ENCODE measurements at regions not wholly inside any gene's neighbourhood (a gene's known extent, or its start where the extent isn't known, plus 50 kb on each side); places are given as distances from the start of the nearest gene placed in this dataset.
A peak's percentile ranks its signal among the peaks of the same experiment; 100 is the strongest.

DNA sequence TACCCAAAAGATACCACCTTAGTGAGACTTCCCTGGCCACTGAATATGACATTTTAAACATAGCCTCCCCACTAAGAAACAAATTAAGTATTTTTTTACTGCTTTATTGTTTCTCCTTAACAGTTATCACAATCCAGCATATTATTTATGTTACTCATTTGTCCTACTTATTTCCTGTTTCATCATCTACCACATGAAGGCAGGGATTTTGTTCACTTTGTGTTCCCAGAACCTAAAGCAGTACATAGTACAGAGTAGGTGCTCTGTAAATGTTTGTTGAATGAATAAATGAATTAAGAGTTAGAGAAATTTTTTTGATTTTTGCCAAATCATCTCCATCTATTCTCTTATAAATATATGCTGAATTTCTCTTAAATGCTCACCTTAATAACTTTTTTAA is 318.4 kb upstream of the GIMD1 start:
- Histone ChIP-seq H3K9me3 (ENCODE audit: low read depth, low read length) (no peaks in the 10 kb centered on the region), H3K27ac (no peak overlapping the region), H3K36me3 (ENCODE audit: insufficient read depth, low read length) (no peaks in the 10 kb centered on the region), H3K4me3 (no peak overlapping the region), H3K9ac (ENCODE audit: insufficient read length) (no peak overlapping the region)
- DNase-seq (ENCODE audit: low read depth, low spot score) = no peak
- no peak for TF ChIP-seq EZH2 (IDR thresholded peaks at IDR 0.05)
- TF ChIP-seq FOXP2 (optimal IDR thresholded peaks at IDR 0.05; ENCODE audit: control extremely low read depth, extremely low read length, insufficient read depth) = no peak
- TF ChIP-seq POLR2AphosphoS5 (IDR thresholded peaks at IDR 0.05; ENCODE audit: borderline replicate concordance, low read depth, low read length) = no peak

DNA sequence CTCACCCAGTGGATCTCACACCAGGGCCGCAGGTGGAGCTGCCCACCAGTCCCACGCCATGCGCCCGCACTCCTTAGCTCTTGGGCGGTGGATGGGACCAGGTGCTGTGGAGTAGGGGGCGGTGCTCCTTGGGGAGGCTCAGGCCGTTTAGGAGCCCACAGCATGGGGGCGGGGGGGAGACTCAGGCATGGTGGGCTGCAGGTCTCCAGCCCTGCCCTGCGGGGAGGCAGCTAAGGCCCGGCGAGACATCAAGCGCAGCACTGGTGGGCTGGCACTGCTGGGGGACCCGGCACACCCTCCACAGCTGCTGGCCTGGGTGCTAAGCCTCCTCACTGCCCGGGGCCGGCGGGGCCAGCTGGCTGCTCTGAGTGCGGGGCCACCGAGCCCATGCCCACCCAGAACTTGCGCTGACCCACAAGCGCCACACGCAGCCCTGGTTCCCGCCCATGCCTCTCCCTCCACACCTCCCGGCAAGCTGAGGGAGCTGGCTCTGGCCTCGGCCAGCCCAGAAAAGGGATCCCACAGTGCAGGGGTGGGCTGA is 312.9 kb upstream of the GIMD1 start:
- H3K9me3 ChIP-seq (ENCODE audit: low read depth, low read length) = no peaks in the 10 kb centered on the region
- H3K36me3 ChIP-seq (ENCODE audit: insufficient read depth, low read length) = no peaks in the 10 kb centered on the region
- no peak for DNase-seq (ENCODE audit: low read depth, low spot score)
- no peak overlapping the region for H3K9ac ChIP-seq (ENCODE audit: insufficient read length)
- no peak overlapping the region for H3K27ac ChIP-seq
- TF ChIP-seq FOXP2 (optimal IDR thresholded peaks at IDR 0.05; ENCODE audit: control extremely low read depth, extremely low read length, insufficient read depth) (no peak), EZH2 (IDR thresholded peaks at IDR 0.05) (no peak), POLR2AphosphoS5 (IDR thresholded peaks at IDR 0.05; ENCODE audit: borderline replicate concordance, low read depth, low read length) (no peak)
- H3K4me3 ChIP-seq = no peak overlapping the region

DNA sequence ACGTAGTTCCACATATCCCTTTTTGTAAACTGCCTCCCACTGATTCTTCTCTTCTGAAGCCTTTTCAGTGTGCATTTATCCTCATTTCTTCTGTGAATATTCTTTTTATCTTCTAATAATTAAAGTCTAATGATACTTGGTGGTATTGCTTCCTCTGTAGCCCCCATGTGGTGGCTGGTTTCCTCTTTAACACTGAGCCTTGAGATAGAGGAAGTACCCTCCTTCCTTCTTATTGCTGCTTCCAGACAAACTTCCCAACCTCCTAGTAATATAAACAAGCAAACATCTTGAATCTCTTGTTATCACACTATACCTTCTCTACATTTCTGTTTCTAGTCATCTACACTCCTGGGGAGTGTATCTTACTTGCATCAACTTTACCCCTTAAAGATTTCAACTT is 310.5 kb upstream of the GIMD1 start:
- TF ChIP-seq EZH2 (IDR thresholded peaks at IDR 0.05) = no peak
- TF ChIP-seq FOXP2 (optimal IDR thresholded peaks at IDR 0.05; ENCODE audit: control extremely low read depth, extremely low read length, insufficient read depth) = no peak
- no peak for TF ChIP-seq POLR2AphosphoS5 (IDR thresholded peaks at IDR 0.05; ENCODE audit: borderline replicate concordance, low read depth, low read length)
- no peaks in the 10 kb centered on the region for H3K36me3 ChIP-seq (ENCODE audit: insufficient read depth, low read length)
- no peaks in the 10 kb centered on the region for H3K9me3 ChIP-seq (ENCODE audit: low read depth, low read length)
- H3K9ac ChIP-seq (ENCODE audit: insufficient read length) = no peak overlapping the region
- H3K4me3 ChIP-seq = no peak overlapping the region
- DNase-seq (ENCODE audit: low read depth, low spot score) = no peak
- H3K27ac ChIP-seq = no peak overlapping the region

DNA sequence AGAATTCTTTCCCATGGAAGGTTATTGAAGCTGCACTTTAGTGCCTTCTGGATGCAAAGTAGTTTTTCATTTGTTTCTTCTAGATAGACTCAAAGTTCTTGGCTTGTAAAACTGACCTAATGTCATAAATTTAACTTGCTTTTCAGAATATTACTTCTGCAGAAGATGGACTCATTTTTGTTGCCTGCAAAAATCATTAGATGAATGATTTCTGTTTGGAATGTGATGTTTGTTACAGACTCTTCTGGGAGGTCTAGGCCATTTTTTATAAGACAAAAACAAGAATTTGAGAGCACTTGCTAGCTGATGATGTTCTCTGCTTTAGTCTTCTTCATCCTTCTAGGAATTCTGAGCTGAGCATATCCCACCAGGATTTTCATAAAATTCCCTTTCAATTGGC is 308.6 kb upstream of the GIMD1 start:
- no peak overlapping the region for H3K4me3 ChIP-seq
- DNase-seq (ENCODE audit: low read depth, low spot score) = no peak
- H3K9ac ChIP-seq (ENCODE audit: insufficient read length) = no peak overlapping the region
- TF ChIP-seq FOXP2 (optimal IDR thresholded peaks at IDR 0.05; ENCODE audit: control extremely low read depth, extremely low read length, insufficient read depth) (no peak), EZH2 (IDR thresholded peaks at IDR 0.05) (no peak), POLR2AphosphoS5 (IDR thresholded peaks at IDR 0.05; ENCODE audit: borderline replicate concordance, low read depth, low read length) (no peak)
- no peaks in the 10 kb centered on the region for H3K9me3 ChIP-seq (ENCODE audit: low read depth, low read length)
- H3K27ac ChIP-seq = no peak overlapping the region
- no peaks in the 10 kb centered on the region for H3K36me3 ChIP-seq (ENCODE audit: insufficient read depth, low read length)

DNA sequence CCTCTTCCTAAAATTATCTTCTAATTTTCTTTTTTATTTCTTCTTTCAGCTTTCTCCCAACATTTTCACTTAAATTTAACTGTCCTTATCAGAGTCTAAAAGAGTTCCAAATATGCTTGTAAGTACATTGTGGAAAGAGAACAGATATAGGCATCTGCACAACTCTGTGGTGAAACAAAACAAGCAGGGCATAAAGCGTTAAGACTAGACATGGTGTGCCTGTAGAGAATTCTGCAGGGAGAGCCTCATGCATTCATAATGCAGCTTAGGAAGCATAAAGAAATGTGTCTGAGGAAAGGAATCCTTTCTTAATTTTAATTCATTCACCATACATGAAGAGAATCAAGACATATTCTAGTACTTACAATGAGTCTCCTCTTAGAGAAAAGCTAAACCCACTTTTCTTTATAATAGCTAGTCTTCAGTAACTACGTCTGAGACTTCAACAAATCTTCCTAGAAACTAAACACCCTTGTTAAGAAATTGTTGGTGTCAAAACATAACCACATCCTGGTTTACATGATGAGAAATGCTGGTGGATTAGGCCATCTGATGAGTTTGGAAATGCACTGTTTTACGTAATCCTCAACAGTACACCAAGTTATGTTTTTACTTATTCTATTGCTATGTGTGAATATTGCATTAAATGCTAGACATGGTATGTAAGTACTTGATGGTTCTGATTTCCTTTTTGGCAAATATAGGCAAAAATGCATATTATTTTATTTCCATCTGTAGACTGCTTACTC is 307.8 kb upstream of the GIMD1 start:
- Histone ChIP-seq H3K9ac (ENCODE audit: insufficient read length) (no peak overlapping the region), H3K4me3 (no peak overlapping the region), H3K36me3 (ENCODE audit: insufficient read depth, low read length) (no peaks in the 10 kb centered on the region), H3K27ac (no peak overlapping the region), H3K9me3 (ENCODE audit: low read depth, low read length) (no peaks in the 10 kb centered on the region)
- no peak for DNase-seq (ENCODE audit: low read depth, low spot score)
- no peak for TF ChIP-seq FOXP2 (optimal IDR thresholded peaks at IDR 0.05; ENCODE audit: control extremely low read depth, extremely low read length, insufficient read depth)
- no peak for TF ChIP-seq EZH2 (IDR thresholded peaks at IDR 0.05)
- TF ChIP-seq POLR2AphosphoS5 (IDR thresholded peaks at IDR 0.05; ENCODE audit: borderline replicate concordance, low read depth, low read length) = no peak

DNA sequence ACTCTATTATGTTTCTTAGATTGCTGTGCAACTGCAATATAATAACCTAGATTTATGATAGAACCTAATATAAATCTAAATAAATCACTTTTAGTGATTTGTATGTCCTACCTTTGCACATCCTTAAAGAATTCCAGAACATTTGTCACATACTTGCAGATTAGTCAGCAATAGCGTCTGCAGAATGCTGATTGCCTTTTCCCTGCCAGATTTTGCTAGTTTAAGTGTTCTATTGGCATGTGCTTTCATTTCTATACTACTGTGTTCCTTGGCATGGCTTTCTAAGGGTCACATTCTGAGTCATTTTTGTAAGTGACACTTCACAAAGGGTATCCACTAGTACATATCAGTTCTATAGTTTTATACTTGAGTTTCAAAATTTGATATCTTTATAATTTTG is 303.1 kb upstream of the GIMD1 start:
- TF ChIP-seq POLR2AphosphoS5 (IDR thresholded peaks at IDR 0.05; ENCODE audit: borderline replicate concordance, low read depth, low read length) = no peak
- no peak for TF ChIP-seq EZH2 (IDR thresholded peaks at IDR 0.05)
- TF ChIP-seq FOXP2 (optimal IDR thresholded peaks at IDR 0.05; ENCODE audit: control extremely low read depth, extremely low read length, insufficient read depth) = no peak
- no peak for DNase-seq (ENCODE audit: low read depth, low spot score)
- Histone ChIP-seq H3K27ac (no peak overlapping the region), H3K9ac (ENCODE audit: insufficient read length) (no peak overlapping the region), H3K4me3 (no peak overlapping the region), H3K9me3 (ENCODE audit: low read depth, low read length) (no peaks in the 10 kb centered on the region), H3K36me3 (ENCODE audit: insufficient read depth, low read length) (no peaks in the 10 kb centered on the region)

DNA sequence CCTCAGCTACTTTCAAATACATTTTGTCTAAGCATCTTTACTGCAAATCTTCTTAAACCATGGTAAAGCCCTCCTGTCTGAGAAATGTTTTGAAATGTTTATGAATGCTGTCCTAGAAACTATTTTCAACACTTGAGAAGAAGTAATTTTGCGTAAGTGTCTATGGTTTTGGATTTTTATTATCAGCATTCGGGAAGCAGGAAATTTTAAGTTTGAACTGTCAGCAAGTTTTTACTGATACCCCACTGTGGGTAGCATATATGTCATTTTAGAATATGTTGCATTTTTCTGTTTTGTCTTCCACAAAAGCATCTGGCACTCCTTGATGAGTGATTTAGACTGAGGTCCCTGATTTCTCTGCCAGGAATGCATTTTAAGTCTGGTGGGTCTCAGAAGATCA is 302.4 kb upstream of the GIMD1 start:
- 0 out of 2 replicates have a peak overlapping the region, but pooled peaks have one; percentile 22 for H3K4me3 ChIP-seq
- no peaks in the 10 kb centered on the region for H3K36me3 ChIP-seq (ENCODE audit: insufficient read depth, low read length)
- no peak overlapping the region for H3K9ac ChIP-seq (ENCODE audit: insufficient read length)
- H3K27ac ChIP-seq = peak overlapping the region; percentile 29; the same call in 1 of the 2 replicates
- no peaks in the 10 kb centered on the region for H3K9me3 ChIP-seq (ENCODE audit: low read depth, low read length)
- no peak for DNase-seq (ENCODE audit: low read depth, low spot score)
- TF ChIP-seq POLR2AphosphoS5 (IDR thresholded peaks at IDR 0.05; ENCODE audit: borderline replicate concordance, low read depth, low read length) (no peak), EZH2 (IDR thresholded peaks at IDR 0.05) (no peak), FOXP2 (optimal IDR thresholded peaks at IDR 0.05; ENCODE audit: control extremely low read depth, extremely low read length, insufficient read depth) (no peak)

DNA sequence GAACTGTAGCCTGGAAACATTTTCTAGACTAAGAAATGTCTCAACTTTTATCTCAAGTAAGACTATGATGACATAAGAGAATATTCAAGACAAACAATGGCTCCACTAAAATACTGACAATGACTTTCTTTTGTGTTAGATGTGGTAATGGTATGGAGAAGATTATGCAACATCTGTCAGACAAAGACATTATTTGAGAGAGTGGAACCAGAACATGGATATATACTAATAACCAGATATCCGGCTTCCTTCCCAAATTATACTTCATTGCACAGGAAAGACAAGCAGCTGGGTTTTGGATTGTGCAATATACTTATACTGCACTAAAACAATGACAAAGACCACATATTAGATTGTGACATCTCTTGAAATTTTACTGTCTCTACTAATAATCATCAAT is 290.8 kb upstream of the GIMD1 start:
- no peak overlapping the region for H3K27ac ChIP-seq
- H3K36me3 ChIP-seq (ENCODE audit: insufficient read depth, low read length) = no peaks in the 10 kb centered on the region
- no peaks in the 10 kb centered on the region for H3K9me3 ChIP-seq (ENCODE audit: low read depth, low read length)
- H3K9ac ChIP-seq (ENCODE audit: insufficient read length) = no peak overlapping the region
- H3K4me3 ChIP-seq = no peak overlapping the region
- peak; percentile 73 for DNase-seq (ENCODE audit: low read depth, low spot score)
- TF ChIP-seq FOXP2 (optimal IDR thresholded peaks at IDR 0.05; ENCODE audit: control extremely low read depth, extremely low read length, insufficient read depth) (no peak), EZH2 (IDR thresholded peaks at IDR 0.05) (no peak), POLR2AphosphoS5 (IDR thresholded peaks at IDR 0.05; ENCODE audit: borderline replicate concordance, low read depth, low read length) (peak; percentile 42; the same call in 1 of the 2 replicates)

Measured in SK-N-MC (cell line).